ENCODE measurements at regions not wholly inside any gene's neighbourhood (a gene's known extent, or its start where the extent isn't known, plus 50 kb on each side); places are given as distances from the start of the nearest gene placed in this dataset.

- TF ChIP-seq REST (IDR thresholded peaks at IDR 0.05; ENCODE audit: low read depth) = no peak
- TF ChIP-seq POLR2AphosphoS5 (IDR thresholded peaks at IDR 0.05; ENCODE audit: low read depth, low read length) = no peak
- no peak for TF ChIP-seq EGR1 (IDR thresholded peaks at IDR 0.05; ENCODE audit: low read depth)
- TF ChIP-seq SIN3A (IDR thresholded peaks at IDR 0.05; ENCODE audit: low read depth) = no peak
- TF ChIP-seq ZFX (IDR thresholded peaks at IDR 0.05) = no peak
- TF ChIP-seq FOSL1 (IDR thresholded peaks at IDR 0.05; ENCODE audit: low read depth) = no peak
- no peak for TF ChIP-seq JUND (IDR thresholded peaks at IDR 0.05)
- no peak for TF ChIP-seq EZH2 (IDR thresholded peaks at IDR 0.05)
- no peak for TF ChIP-seq POLR2A (IDR thresholded peaks at IDR 0.05; ENCODE audit: borderline replicate concordance, extremely low read depth, insufficient read depth, insufficient read length)
Measured at GRCh38 chr13:100725472-100725871, 50.9 kb upstream of the TMTC4 start (continued).

- Histone ChIP-seq H3K9me2 (ENCODE audit: insufficient read depth) (no peaks in the 10 kb centered on the region), H3K36me3 (ENCODE audit: control insufficient read depth in 1 of 2, insufficient read depth in 2 of 2, low read length in 2 of 2) (no peaks in the 10 kb centered on the region), H3K79me2 (ENCODE audit: insufficient read depth, low read length) (no peaks in the 10 kb centered on the region), H3K4me1 (ENCODE audit: control insufficient read depth in 1 of 2, insufficient read depth in 2 of 2, low read length in 2 of 2) (no peaks in the 10 kb centered on the region), H3K4me2 (ENCODE audit: low read length) (no peak overlapping the region), H4K20me1 (ENCODE audit: insufficient read depth) (no peaks in the 10 kb centered on the region), H3K9me3 (ENCODE audit: control insufficient read depth in 1 of 2, insufficient read depth in 1 of 2, low read depth in 1 of 2, low read length in 2 of 2) (no peaks in the 10 kb centered on the region), H3K27ac (ENCODE audit: low read depth, low read length) (no peak overlapping the region), H3K4me3 (replicated peaks in 1 of 2; ENCODE audit: low read depth in 1 of 2, low read length in 2 of 2) (no peak overlapping the region), H3K27me3 (ENCODE audit: insufficient read depth, low read length) (no peaks in the 10 kb centered on the region), H2AFZ (ENCODE audit: low read depth, low read length, poor library complexity, severe bottlenecking) (no peak overlapping the region), H3K9ac (ENCODE audit: low read length) (no peak overlapping the region)
- RAD21 ChIA-PET (ENCODE audit: low non-redundant PET in 1 of 2, low total read pairs in 2 of 2, uncharacterized antibody in 2 of 2, unreplicated experiment in 2 of 2) = no interaction called here
- TF ChIP-seq POLR2A (IDR thresholded peaks at IDR 0.05; ENCODE audit: borderline replicate concordance, extremely low read depth, insufficient read depth, insufficient read length) (no peak), RAD21 (IDR thresholded peaks at IDR 0.05; ENCODE audit: low read depth) (no peak), SIN3A (IDR thresholded peaks at IDR 0.05; ENCODE audit: low read depth) (no peak), TCF7L2 (IDR thresholded peaks at IDR 0.05; ENCODE audit: borderline replicate concordance, extremely low read depth, insufficient read depth, insufficient read length) (no peak), ZNF274 (IDR thresholded peaks at IDR 0.05; ENCODE audit: low read depth, low read length) (no peak), CBX3 (IDR thresholded peaks at IDR 0.05; ENCODE audit: low read depth) (no peak), REST (IDR thresholded peaks at IDR 0.05; ENCODE audit: low read depth) (no peak), EGR1 (IDR thresholded peaks at IDR 0.05; ENCODE audit: low read depth) (no peak), JUND (IDR thresholded peaks at IDR 0.05) (no peak), ZFX (IDR thresholded peaks at IDR 0.05) (no peak), EZH2phosphoT487 (IDR thresholded peaks at IDR 0.05; ENCODE audit: borderline replicate concordance) (no peak), FOSL1 (IDR thresholded peaks at IDR 0.05; ENCODE audit: low read depth) (no peak)
- no peak for ATAC-seq
- no TSS peak for BruUV-seq (replicated peaks)
- POLR2A ChIA-PET = no interaction called here
- DNase-seq (ENCODE audit: low read depth, low spot score) = no peak
- intact Hi-C loops (cut with micrococcal nuclease) = loop anchor here (5.0 kb wide), 1 partner anchor 103 kb away; no protein-coding TSS in a partner anchor
- CTCF ChIA-PET = interaction anchor here (1.2 to 1.3 kb wide), 2 partner anchors 9 to 403 kb away, joined by 3 to 4 read pairs; no protein-coding TSS in a partner anchor
Measured at GRCh38 chr13:100724568-100724967, 50.0 kb upstream of the TMTC4 start.

All from HCT116 (cell line).